22Rv1 (cell line): ENCODE measurements at regions not wholly inside any gene's neighbourhood (a gene's known extent, or its start where the extent isn't known, plus 50 kb on each side); places are given as distances from the start of the nearest gene placed in this dataset.
"Not testable (repeated sequence)": the region's sequence is repeated elsewhere in the genome, so short reads cannot be mapped to it uniquely, and the experiment has no call there.

Experiments used
- H3K27ac ChIP-seq: fragments of 450-650 bp; 2 replicates; pipeline ENCODE4 v1.5.1; 2017
- ZFX ChIP-seq: fragments of 450-650 bp; IDR thresholded peaks from 2 replicates; pipeline ENCODE4 v1.6.1; 2017; ENCODE audit warnings: antibody characterized with exemption, borderline replicate concordance
- TF ChIP-seq, protein P1 (sequence below): fragments of 450-650 bp; IDR thresholded peaks from 2 replicates; pipeline ENCODE4 v1.5.1; 2017; ENCODE audit warnings: mild to moderate bottlenecking

DNA sequence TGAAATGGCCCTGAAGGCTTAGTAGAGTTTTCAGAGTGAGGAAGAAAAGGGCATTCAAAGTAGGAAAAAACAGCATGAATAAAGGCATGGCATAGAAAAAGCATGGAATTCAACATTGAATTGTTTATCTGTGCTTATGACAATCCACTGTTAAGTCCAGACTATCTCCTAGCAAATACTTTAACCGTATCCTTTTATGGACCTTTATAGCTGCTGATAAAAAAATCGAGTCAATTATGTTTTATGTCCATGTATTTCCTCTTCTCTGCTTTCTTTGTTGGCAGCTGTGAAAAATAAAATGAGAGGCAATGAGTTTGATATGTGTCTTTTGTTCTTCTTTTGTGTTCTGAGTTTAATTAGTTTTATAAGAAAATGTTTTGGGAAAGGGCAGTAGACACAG is 70.4 kb downstream of the TDRD15 start:
- TF ChIP-seq, protein P1, sequence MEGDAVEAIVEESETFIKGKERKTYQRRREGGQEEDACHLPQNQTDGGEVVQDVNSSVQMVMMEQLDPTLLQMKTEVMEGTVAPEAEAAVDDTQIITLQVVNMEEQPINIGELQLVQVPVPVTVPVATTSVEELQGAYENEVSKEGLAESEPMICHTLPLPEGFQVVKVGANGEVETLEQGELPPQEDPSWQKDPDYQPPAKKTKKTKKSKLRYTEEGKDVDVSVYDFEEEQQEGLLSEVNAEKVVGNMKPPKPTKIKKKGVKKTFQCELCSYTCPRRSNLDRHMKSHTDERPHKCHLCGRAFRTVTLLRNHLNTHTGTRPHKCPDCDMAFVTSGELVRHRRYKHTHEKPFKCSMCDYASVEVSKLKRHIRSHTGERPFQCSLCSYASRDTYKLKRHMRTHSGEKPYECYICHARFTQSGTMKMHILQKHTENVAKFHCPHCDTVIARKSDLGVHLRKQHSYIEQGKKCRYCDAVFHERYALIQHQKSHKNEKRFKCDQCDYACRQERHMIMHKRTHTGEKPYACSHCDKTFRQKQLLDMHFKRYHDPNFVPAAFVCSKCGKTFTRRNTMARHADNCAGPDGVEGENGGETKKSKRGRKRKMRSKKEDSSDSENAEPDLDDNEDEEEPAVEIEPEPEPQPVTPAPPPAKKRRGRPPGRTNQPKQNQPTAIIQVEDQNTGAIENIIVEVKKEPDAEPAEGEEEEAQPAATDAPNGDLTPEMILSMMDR: no peak
- no peak for TF ChIP-seq ZFX
- no peak overlapping the region for H3K27ac ChIP-seq

DNA sequence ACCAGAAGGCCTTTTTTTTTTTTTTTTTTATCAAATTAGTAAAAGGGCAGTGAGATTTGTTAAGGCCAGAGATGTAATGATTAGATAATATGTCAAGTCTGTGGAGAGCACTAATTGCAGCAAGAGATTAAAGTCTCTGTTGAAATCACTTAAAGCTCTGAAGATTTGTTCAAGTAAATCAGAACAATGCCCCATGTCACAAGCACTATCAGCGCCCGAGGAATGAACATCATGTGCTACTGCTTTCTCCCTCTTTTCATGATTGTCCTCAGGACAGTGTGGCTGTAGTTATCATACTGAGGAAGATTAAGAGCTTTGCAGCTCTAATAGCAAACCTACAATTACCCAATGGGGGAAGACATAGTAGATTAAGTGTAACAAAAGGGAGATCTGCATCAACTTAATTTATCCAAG is 71.1 kb downstream of the TDRD15 start:
- H3K27ac ChIP-seq: no peak overlapping the region

DNA sequence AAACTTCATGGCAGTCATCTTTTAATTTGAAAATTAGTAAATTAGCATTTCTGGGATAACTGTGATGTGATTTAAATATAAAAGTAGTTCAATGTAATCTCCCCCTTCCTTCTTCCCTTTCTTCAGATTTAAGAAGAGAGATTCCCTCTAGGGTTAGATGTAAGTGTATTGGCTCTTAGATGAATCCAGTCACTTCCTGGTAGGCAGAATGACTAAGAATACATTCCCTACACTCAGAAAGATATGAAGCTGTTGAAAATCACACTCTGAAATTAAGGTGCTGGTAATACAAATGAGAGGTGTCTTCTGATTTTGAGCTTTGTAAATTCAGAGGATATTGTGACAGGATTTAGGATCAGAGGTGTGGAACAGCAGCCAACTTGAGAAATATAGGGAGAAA is 71.6 kb downstream of the TDRD15 start:
- H3K27ac ChIP-seq: no peak overlapping the region
- TF ChIP-seq, protein P1: no peak
- TF ChIP-seq ZFX: no peak

More for the DNA sequence above, 71.1 kb downstream of the TDRD15 start:
- TF ChIP-seq, protein P1: no peak
- no peak for TF ChIP-seq ZFX

DNA sequence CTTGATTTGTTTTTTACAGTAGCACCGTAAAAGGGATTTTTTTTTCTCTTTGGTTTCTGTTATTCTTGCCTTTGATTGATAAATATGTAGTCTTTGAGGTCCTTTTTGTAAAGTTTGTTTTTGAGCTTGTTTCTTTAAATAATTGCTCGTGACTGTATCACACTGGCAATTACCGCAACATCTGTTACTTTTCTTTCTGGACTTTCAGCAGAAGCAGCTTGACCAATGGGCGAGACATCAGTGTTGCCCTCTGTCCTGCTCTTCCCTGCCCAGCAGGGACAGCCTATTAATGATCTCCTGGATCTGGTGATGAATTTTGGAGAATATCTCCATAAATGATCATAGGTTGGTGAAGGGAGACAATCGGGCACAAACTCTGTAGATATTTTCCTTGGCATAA is 74.9 kb downstream of the TDRD15 start:
- TF ChIP-seq, protein P1: no peak
- TF ChIP-seq ZFX: no peak
- no peak overlapping the region for H3K27ac ChIP-seq

DNA sequence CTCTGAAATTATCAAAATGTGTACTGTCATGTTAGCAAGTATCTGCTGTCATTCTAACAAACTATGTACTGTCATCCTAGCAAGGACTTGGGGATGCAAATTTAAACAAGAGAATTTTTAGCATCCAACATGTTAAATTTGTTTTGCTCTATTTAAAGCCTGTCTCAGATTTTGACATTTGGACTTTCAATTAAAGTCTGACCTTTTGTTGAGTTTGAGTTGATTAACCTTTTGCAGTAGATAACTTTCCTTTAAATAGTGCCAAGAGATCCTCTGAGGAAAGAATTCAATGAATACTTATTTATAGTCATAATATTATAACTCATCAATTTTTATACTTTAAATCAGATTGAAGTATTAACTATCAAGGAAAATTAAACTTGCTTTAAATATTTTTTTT is 80.2 kb downstream of the TDRD15 start:
- H3K27ac ChIP-seq: no peak overlapping the region
- TF ChIP-seq, protein P1: no peak
- TF ChIP-seq ZFX: no peak

DNA sequence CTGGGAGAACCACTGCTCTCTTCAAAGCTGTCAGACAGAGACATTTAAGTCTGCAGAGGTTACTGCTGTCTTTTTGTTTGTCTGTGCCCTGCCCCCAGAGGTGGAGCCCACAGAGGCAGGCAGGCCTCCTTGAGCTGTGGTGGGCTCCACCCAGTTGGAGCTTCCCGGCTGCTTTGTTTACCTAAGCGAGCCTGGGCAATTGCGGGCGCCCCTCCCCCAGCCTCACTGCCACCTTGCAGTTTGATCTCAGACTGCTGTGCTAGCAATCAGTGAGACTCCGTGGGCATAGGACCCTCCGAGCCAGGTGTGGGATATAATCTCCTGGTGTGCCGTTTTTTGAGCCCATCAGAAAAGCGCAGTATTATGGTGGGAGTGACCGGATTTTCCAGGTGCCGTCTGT is 90.3 kb downstream of the TDRD15 start:
- not testable (repeated sequence) for H3K27ac ChIP-seq

DNA sequence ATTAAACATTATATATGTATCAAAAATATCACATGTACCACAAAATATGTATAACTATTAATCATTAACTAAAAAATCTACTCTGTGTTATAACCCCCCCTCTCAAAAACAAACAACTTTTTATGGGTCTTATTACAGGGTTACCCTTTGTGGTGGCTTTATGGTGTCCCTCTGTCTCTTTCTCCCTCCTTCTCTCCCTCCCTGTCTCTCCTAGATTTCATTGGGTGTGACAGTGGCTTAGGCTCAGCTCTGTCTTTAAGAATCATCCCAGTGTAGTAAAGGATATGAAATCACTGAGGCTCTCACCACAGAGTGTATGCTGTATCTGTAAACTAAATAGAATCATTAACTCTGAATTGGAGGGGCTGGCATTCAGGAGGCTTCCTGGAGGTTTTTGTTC is 93.7 kb downstream of the TDRD15 start:
- no peak for TF ChIP-seq ZFX
- TF ChIP-seq, protein P1: no peak

DNA sequence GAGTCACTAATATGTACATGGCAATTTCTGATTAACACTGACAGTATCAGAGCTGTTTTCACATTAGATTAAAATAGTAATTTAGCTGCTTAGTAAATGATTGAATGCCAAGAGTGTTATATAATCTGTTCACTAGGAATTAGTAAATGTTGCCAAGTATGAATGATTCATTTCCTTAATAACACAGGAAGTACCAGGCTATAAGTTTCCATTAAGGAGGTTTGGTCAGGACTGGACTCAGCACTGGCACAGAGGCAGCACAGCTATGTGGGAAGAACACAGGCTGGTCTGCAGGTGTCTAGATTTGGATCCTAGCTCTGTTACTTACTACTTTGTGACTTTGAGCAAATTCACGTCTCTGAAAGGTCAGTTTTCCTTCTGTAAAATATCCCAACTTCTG is 97.2 kb downstream of the TDRD15 start:
- TF ChIP-seq ZFX: no peak
- TF ChIP-seq, protein P1: no peak
- no peak overlapping the region for H3K27ac ChIP-seq

More for the DNA sequence above, 93.7 kb downstream of the TDRD15 start:
- no peak overlapping the region for H3K27ac ChIP-seq
